GM18951 (cell line): ENCODE measurements at regions not wholly inside any gene's neighbourhood (a gene's known extent, or its start where the extent isn't known, plus 50 kb on each side); places are given as distances from the start of the nearest gene placed in this dataset.

ENCODE experiments used
- POLR2A ChIP-seq: IDR thresholded peaks from 4 replicates; pipeline ENCODE4 v1.6.1; 2011; ENCODE audit warnings: mild to moderate bottlenecking; ENCODE audit not compliant: insufficient read length, insufficient read depth; ENCODE audit errors: extremely low read depth
- in situ Hi-C: fragments of 300-500 bp; cut with MboI; formaldehyde crosslinking; loops from one replicate; pipeline ENCODE4 v1.12.0; 2022; ENCODE audit warnings: low sequenced_read_pairs, mixed read lengths, inconsistent platforms; ENCODE audit not compliant: unreplicated experiment

DNA sequence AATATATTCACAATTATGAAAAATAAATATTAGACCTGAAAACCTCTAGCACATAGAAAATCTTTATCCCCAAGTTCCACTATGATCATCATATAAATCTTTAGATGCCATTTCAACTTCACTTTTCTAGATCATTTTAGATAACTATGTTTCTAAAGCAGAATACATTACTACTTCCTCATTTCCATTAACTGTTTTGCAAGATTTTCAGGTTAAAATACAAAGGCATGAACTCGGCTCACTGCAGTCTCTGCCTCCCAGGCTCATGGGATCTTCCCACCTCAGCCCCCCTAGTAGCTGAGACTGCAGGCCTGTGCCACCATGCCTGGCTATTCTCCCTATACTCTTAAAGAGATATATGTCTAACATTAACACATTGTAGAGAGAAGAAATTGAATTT is 1365.9 kb upstream of the AGA start:
- in situ Hi-C loops, result no loop called here
- TF ChIP-seq POLR2A, result no peak

DNA sequence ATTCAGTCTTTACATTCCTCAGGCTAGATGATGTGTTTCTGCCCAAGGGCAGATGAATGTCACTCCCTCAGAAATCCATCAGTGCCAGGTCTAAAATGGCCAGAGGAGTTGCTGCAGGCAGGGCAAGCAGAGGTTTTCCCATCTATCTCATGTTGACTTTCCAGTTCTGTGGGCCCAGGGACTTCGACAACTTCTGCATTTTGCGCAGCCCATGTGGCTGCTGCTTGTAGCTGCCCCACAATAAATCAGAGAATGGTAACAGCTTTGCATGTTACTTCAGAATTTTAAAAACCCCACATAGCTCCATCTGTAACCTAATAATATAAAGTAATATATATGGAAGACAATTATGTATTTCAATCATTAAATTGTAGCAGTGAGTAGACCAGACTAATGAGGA is 1367.7 kb upstream of the AGA start:
- TF ChIP-seq POLR2A, result no peak
- in situ Hi-C loops, result no loop called here

GRCh38 chr4:178811356-178811755 is 1369.1 kb upstream of the AGA start:
- in situ Hi-C loops, result no loop called here
- TF ChIP-seq POLR2A, result no peak

- no peak for TF ChIP-seq POLR2A
- in situ Hi-C loops, result no loop called here
Observed at GRCh38 chr4:178812866-178813265, 1370.6 kb upstream of the AGA start.

GRCh38 chr4:178814908-178815307 is 1372.7 kb upstream of the AGA start:
- no peak for TF ChIP-seq POLR2A
- in situ Hi-C loops, result no loop called here

DNA sequence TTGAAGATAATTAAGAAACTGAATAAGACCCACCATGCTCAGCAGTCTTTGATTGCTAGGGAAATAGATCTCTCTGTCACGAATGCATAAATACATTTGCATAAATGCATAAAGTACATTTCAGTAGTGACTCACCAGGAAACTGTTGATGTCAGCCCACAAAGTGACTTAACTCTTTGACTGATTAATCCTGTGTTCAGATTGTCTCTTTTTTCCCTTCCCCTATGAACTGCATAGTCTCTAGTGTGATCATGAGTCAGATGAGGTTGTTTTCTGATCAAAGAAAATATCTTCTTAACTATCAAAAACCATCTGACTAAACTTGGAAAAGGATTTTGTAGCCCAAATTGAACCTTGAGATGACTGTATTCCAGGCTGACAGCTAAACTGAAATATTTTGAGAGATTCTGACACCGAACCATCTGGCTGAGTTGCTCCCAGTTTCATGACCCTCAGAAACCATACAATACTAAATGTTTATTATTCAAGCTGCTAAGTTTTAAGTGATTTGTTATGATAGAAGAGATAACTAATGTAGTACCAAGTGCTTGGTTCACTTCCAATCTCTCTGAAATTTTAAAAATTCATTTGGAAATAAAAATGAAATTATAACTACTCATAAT is 1381.5 kb upstream of the AGA start:
- in situ Hi-C loops, result no loop called here
- TF ChIP-seq POLR2A, result no peak

DNA sequence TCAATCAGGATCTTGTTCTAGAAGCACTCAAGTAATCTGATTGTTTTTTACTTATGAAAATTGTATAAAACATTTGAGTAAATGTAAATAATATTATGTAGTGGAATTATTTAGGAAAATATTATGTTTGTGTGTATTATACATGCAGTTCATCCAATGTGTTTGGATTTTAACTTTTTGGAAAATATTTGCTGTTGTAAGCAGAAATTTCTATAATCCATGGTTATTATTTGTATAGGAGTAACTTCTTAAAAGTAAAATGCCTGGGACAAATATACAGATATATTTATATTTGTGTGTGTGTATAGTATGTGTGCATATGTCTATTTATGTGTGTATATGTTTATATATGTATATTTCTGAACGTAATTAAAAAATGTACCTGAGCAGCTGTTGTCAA is 1394.6 kb upstream of the AGA start:
- in situ Hi-C loops, result no loop called here
- TF ChIP-seq POLR2A, result no peak

DNA sequence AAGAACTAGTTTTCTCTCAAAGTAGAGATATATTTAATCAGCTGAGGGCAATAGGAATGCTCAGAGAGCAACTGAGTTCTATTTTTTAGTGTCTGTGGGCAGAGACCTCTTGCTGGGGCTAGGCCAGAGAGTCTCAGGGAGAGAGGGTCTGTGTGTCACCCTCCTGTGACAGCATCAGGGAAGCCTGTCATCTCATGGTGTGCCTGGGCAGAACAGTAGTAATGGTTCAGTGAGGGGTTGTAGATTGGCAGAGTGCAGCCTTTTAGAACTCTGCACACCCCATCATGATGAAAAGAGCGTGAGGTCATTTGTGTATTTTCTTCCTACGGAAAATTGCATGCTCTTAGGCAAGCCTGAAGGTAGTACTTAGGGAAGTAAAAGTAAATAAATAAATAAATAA is 1396.5 kb upstream of the AGA start:
- TF ChIP-seq POLR2A, result no peak
- in situ Hi-C loops, result no loop called here

- in situ Hi-C loops, result no loop called here
- TF ChIP-seq POLR2A, result no peak
Observed at GRCh38 chr4:178856139-178856800, 1414.0 kb upstream of the AGA start.

- in situ Hi-C loops, result no loop called here
- no peak for TF ChIP-seq POLR2A
Observed at GRCh38 chr4:178871476-178871875, 1429.2 kb upstream of the AGA start.

DNA sequence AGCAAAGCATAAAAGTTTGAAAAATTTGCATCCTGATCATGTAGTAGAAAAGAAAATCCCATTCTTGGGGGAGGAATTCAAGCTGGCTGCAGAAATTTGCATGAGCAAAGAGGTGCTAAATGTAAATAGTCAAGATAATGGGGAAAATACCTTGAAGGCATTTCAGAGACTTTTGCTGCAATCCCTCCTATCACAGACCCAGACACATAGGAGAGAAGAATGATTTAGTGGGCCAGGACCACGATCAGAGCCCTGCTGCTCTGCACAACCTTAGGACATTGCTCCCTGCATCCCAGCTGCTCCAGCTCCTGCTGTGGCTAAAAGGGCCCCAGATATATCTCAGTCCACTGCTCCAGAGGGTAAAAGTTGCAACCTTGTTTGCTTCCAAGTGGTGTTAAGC is 1439.7 kb upstream of the AGA start:
- TF ChIP-seq POLR2A, result no peak
- in situ Hi-C loops, result no loop called here

DNA sequence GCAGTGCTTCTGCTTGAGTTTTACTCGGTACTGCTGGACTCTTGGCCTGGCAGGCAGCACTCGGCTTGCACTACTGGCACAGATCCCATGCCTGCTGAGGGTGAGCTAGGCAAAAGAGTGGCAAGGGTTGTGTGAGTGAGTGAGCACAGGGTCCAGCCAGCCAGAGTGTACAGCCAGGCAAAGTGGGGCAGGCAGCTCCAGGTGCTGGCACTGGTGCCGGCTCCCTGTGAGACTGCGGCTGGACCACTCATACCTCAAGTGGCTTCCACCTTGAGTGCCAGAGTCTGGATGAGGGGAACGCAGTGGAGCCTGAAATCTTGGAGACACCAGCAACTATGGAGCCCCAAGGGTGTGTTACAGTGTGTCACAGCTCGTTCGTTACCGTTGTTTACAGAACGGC is 1451.9 kb upstream of the AGA start:
- in situ Hi-C loops, result no loop called here
- no peak for TF ChIP-seq POLR2A

GRCh38 chr4:178899084-178899483 is 1456.8 kb upstream of the AGA start:
- in situ Hi-C loops, result no loop called here
- no peak for TF ChIP-seq POLR2A

- in situ Hi-C loops, result no loop called here
- no peak for TF ChIP-seq POLR2A
Observed at GRCh38 chr4:178917756-178918155, 1475.5 kb upstream of the AGA start.
